Astrocyte of the hippocampus (primary cell): ENCODE measurements at regions not wholly inside any gene's neighbourhood (a gene's known extent, or its start where the extent isn't known, plus 50 kb on each side); places are given as distances from the start of the nearest gene placed in this dataset.

Source experiments
- DNase-seq: peaks from one replicate; pipeline ENCODE4 v3.0.0; 2011; ENCODE audit warnings: low read depth, low spot score

DNA sequence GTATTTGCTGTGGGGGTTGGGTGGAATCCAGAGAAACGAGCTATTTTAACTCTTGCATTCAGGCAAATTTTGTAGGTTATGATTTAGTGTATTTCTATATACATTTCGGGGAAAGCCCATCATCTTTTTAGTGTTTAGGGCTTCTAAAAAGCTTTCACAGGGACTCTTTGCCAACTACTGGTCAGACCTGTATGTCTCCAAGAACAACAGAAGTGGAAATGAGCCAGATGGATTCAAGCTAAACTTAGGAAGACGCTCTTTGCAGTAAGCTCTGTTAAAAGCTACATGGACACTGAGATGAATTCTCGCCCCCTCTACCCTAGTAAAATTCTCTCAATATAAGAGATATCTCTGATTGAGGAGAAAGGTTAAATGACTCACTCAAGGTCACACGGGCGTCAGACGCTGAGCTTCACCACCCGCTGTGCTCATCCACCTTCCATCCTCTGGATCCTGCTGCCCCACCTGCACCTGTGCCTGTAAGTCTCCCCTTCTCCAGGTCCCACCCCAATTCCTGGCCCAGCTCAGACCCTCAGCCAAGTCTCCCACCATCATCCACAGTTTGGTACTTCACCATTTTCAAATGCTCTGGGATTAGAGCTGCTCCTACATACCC, 85.6 kb downstream of the MARCHF4 start:
- DNase-seq: no peak

DNA sequence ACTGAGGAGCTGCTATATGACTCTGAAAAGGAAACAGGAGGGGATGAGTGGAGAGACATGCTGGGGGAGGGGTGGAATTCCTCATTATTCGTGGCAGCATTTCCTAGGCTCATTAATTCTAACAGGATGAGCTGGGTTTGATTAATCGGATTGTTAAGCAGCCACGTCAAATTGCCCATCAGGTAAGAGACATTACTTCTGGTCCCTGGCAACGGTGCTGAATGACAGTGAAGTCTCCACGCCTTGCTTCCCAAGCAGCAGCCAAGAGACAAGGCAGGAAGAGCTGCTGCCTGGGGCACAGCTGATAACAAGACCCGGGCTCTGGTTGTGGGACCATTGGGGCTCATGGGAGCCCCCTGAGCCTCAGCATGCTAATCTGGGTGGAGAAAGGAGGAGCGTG, 86.6 kb downstream of the MARCHF4 start:
- DNase-seq: no peak

DNA sequence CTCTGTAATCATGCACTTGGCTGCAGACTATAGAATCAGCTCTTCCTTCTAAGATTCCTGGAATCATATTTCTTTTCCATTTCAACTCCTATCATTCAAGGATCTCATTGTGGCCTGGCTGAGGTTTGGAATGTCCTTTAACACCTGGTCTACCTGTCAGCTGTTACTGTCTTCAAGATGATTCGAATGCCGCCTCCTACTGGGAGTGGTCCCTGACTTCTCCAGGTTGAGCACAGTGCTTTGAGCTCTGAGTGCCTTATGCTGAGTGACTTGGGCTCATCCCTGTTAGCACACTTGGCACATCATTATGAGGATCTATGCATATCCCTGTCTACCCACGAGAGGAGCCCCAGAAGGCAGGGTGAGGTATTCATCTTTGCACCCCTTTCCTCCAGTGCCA, 87.6 kb downstream of the MARCHF4 start:
- no peak for DNase-seq

DNA sequence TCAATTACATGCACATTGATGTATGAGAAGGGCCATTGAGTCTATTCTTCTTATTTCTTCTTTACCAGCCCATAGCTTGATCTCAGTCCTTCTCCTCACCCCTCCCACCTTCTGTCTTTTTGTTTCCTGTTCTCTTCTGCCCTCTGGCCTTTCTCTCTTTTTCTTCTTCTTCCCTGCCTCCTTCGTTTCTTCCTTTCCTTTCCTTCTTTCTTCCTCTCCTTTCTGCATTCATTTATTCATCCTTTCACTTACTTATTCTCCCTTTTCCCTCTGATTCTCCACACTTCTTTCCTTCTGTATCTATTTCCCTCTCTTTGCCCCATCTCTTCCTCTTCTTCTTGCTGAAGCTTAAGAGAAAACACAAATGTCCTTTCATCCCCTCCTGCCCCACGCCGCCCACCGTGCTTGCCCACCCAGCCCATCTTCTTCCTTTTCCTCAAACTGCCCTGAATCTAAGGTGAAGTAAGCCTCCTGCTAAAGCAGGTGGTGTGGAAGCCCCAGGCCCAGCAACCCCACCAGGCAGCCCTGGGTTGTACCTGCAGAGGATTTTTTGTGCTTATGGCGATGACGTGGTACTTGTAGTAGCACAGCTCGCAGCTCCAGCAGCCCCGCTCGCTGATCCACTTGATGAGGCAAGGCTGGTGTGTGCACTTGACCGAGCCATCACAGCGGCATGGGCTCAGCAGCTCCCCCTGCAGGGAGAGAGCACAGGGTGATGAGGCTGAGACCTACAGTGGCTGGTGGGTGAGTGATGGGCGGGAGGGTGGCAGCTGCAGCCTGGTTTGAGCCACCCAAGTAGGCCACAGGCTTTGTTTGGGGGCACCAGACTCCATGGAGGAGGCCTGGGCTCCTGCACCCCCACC, 89.0 kb downstream of the MARCHF4 start:
- no peak for DNase-seq

DNA sequence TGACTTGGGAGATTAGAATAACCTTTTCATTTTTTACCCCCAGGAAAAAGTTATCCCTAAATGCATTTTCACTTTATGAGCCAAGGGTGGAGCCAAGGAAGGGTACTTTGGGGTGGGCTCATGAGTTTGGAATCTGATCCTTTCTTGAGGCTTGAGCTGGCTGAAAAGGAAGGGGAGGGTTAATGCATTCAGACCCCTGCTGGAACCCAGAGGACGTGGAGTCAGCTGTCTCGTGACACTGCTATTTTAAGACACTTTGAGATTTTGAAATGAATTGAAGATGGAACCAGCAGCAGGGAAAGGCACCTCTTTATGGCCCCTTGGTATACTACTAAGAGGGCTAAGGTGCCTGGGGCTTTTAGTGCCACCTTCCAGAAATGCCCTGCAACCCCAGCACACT, 90.4 kb downstream of the MARCHF4 start:
- no peak for DNase-seq

DNA sequence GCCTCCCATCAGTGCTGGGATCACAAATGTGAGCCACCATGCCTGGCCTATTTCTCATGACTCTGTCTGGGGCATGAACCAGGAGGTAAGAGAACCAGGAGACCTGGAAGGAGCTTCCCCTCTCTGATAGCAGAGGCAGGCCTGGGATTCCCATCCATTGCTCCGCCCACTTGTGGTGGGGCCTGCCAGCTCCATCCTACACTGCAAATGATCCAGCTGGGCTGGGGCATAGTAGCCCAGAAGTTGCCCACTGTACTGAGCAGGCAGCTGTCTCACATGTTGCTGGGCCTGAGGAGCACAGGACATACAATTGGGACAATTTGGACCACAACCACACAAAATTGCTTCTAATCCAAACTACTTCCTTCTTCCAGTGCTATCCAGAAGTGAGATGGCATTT, 91.0 kb downstream of the MARCHF4 start:
- DNase-seq: no peak

DNA sequence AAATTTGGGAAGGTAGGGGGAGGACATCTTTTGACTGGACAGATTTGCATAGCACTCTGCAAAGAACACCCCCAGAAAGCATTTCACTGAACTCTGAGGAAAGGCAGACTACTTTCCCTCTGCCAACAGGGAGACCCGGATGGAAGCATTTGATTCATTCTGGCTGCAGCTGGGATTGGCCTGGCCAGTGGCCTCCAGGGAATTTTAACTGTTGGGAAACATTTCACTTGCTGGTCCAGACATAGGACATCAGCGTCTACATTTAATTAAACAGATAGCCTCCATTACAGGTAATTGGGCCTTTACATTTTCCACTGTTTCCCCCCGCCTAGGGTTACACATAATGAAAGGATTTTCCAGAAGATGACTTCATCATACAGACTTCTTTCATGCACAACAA, 92.8 kb downstream of the MARCHF4 start:
- DNase-seq: no peak

DNA sequence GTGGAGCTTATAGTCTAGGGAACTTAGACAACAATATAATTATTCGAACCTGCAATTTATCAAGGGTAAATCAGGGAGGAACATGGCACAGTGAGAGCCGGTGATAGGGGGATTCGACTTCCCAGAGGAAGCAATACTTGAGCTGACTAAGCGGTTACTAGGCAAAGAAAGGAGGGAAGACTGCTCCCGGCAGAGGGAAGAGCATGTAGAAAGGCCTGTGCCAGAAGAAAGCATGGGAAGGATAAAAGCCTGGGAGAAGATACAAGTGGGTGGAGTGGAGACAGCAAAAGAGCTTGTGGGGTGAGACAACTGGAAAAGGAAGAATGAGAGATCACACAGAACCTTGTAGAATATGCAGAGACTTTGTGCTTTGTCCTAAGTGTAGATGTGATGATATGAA, 93.3 kb downstream of the MARCHF4 start:
- no peak for DNase-seq

DNA sequence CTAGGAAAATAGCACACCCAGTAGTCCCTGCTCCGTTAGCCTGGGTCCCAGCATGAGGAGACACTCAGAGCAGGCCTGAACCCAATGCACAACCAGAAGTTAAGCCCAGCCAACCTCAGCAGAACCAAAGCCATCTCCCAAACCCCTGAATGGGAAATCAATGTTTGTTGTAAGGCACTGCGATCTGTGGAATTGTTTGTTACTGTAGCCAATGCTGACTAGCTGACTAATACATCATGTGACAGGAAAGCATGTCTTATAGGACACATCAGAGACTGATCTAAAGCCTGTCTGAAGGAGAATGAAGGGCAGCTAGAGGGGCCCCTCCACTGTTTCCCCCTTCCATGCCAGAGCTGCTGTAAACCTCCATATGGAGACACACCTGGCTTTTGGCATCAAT, 96.4 kb downstream of the MARCHF4 start:
- no peak for DNase-seq

DNA sequence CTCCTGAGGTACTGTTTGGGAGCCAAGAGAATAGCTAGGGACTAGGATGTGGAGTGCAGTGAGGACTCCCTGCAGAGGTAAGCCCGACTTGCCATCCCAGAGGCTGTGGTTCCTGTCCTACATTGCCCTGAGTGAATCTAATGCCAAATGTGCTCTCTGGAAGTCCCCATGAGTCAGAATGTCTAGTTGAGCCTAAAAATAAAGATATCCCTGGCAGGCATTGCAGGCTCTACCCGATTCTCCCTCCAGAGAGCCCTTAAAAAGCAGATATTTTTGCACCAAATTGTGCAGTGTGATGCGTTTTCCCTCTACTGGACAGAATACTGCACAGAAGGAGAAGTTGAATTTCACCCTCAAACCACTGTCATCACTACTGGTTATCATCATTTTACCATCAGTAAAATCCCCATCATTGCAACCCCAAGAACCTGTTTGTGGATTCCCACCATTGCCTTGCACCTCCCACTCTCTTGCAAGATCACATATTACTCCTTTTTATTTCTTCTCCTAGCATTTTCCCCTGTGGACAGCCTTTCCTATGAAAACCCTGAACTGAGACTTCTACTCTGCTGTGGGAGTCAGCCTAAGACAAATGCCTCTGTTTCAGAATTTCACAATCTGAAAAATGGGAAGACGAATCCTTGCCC, 98.0 kb downstream of the MARCHF4 start:
- peak; percentile 18 for DNase-seq

DNA sequence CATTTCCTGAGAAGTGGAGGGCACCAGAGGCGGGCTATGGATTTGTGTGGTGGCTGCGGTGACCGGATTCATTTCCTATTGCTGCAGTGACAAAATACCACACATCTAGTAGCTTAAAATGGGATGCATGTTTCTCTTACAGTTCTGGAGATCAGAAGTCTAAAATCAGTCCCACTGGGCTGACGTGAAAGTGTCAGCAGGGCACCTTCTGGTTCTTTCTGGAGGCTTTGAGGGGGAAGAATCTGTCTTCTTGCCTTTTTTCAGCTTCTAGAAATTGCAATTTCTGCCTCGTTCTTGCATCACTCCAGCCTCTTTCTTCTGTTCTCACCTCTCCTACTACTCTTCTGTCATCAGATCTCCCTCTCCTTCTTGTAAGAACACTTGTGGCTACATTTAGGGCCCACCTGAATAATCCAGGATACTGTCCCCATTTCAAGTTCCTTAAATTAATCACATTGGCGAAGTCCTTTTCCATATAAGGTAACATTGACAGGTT, 111.2 kb downstream of the MARCHF4 start:
- no peak for DNase-seq

DNA sequence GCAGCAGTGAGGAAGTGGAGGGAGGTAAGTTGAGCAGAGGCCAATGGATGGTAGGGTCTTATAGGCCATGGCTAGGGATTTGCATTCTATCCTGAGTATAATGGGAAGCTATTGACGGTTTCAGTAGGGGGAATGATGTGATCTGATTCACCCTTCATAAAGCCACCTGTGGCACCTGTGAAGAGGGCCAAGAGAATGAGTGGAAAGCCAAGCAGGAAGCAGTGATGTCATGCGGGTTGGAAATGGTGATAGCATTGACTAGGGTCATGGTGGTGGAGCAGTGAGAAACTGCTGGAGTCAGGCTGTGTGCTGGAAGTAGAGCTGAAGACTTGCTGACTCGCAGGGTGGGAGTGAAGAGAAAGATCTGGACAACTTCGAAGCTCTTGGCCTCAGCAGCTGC, 111.7 kb downstream of the MARCHF4 start:
- DNase-seq: no peak

DNA sequence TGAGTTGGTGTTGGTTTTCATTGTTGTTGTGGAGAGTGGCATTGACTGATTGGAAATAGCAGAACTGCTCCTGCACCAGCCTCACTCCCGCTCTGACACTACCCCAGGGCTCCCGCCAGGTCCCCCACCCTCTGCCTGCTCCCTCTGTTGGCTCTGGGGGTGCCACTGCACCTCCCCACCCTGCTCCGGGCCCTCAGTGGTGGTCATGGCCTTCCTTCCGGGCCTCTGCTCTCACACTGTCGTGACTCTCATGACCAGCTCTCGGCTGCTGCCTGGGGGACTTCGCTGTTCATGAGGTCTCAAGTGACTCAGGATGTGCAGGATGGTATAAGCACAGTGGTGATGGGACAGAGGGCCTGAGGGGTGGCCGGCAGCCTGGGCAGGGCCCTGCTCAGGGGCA, 113.2 kb downstream of the MARCHF4 start:
- DNase-seq: no peak

DNA sequence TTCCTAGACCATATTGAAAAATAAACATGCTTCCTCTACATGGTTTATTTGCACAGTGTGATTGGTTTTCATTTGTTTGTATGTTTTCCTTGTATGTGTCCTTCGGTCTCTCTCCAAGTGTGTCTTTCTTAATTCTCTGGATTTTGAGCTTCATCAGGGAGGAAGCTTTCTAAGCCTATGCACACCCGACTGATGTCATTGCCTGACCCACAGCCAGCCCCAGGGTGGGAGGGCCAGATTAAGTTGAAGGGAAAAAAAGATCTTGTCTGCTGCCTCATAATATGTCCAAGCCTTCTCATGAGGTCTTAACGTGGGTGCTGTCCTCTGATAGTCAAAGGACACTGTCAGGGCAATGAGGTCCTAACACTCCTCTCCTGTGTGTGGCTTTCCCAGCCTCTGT, 115.2 kb downstream of the MARCHF4 start:
- DNase-seq: no peak
